Ectodermal cell (in vitro differentiated cells): ENCODE measurements at regions not wholly inside any gene's neighbourhood (a gene's known extent, or its start where the extent isn't known, plus 50 kb on each side); places are given as distances from the start of the nearest gene placed in this dataset.

Experiments
- H3K27ac ChIP-seq: 2 replicates; pipeline ENCODE4 v1.7.0; 2013; ENCODE audit warnings: mild to moderate bottlenecking, low read depth, low read length; ENCODE audit not compliant: insufficient read depth, poor library complexity, severe bottlenecking
- H3K27me3 ChIP-seq: 2 replicates; pipeline ENCODE4 v1.7.0; 2013; ENCODE audit warnings: mild to moderate bottlenecking, low read length; ENCODE audit not compliant: insufficient read depth, control insufficient read depth, poor library complexity, severe bottlenecking
- H3K36me3 ChIP-seq: one replicate; pipeline ENCODE4 v1.7.0; 2013; ENCODE audit warnings: low read length; ENCODE audit not compliant: control insufficient read depth, insufficient read depth
- H3K4me1 ChIP-seq: one replicate; pipeline ENCODE4 v1.7.0; 2013; ENCODE audit warnings: low read length; ENCODE audit not compliant: control insufficient read depth, insufficient read depth
- H3K4me3 ChIP-seq: 2 replicates; pipeline ENCODE4 v1.7.0; 2013; ENCODE audit warnings: low read depth, low read length, control low read depth; ENCODE audit not compliant: insufficient read depth
- H3K9me3 ChIP-seq: 2 replicates; pipeline ENCODE4 v1.7.0; 2013; ENCODE audit warnings: mild to moderate bottlenecking, low read length, moderate library complexity; ENCODE audit not compliant: control insufficient read depth
- WGBS, 2 experiments: methylation state at CpG; one replicate each; pipeline ENCODE4 v1.1.7; 2013; ENCODE audit warnings: missing lambda C conversion rate in 2 of 2; 5-methylcytosine and 5-hydroxymethylcytosine counted together

DNA sequence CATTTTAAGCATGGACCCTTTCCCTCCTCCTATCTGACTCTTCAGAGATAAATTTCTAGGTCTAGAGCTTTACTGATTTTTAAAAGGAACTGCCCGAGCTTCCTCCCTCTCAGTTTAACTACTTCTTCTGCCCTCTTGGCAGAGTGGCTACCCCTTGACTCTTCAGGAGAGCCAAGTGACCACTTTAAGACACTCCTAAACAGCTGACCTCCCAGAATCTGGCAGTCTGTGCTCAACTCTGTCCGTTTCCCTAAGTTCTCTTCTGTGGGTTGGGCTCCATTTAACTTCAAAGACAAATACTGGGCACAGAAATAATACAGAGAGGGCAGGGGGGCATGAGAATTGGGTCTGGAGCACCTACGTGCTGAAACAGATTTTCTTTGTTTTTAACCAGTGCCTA, 196.3 kb upstream of the FOXD3 start:
- H3K27me3 ChIP-seq: peaks cover 22% of the 10 kb centered on the region
- no peak overlapping the region for H3K4me3 ChIP-seq
- 75 to 80% methylated on average over 3 of the region's 3 CpGs for WGBS, 2 experiments
- H3K4me1 ChIP-seq: no peaks in the 10 kb centered on the region
- no peak overlapping the region for H3K27ac ChIP-seq
- no peaks in the 10 kb centered on the region for H3K36me3 ChIP-seq
- no peaks in the 10 kb centered on the region for H3K9me3 ChIP-seq

GRCh38 chr1:63127376-63127775, 195.0 kb upstream of the FOXD3 start:
- Histone ChIP-seq H3K36me3 (no peaks in the 10 kb centered on the region), H3K4me3 (no peak overlapping the region), H3K4me1 (no peaks in the 10 kb centered on the region), H3K27ac (no peak overlapping the region), H3K9me3 (no peaks in the 10 kb centered on the region), H3K27me3 (peaks cover 22% of the 10 kb centered on the region)
- WGBS, 2 experiments: 92 to 95% methylated on average over 4 to 5 of the region's 5 CpGs

- Histone ChIP-seq H3K27ac (no peak overlapping the region), H3K27me3 (peaks cover 34% of the 10 kb centered on the region), H3K9me3 (no peaks in the 10 kb centered on the region), H3K36me3 (no peaks in the 10 kb centered on the region), H3K4me3 (no peak overlapping the region), H3K4me1 (no peaks in the 10 kb centered on the region)
- WGBS, 2 experiments: 78 to 88% methylated on average over 4 of the region's 4 CpGs
Observed at GRCh38 chr1:63128556-63128955, 193.8 kb upstream of the FOXD3 start.

DNA sequence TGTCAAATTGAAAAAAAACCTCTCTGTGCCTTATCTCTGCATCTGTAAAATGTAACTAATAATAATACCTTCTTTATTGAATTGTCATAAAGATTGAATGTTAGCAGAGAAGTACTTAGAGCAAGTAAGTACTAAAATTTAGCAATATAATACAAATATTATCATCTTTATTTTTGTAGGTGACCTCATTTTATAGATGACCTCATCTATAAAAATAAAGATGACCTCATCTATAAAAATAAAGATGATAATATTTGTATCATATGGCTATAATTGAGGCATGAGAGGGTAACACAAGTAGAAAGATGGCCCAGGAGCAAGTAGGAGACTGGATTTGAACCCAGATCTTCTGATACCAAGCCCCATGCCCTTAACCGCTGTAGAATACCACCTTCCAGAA, 193.2 kb upstream of the FOXD3 start:
- H3K4me3 ChIP-seq: no peak overlapping the region
- WGBS, 2 experiments: 92 to 96% methylated on average over 1 of the region's 1 CpG
- H3K36me3 ChIP-seq: no peaks in the 10 kb centered on the region
- H3K27ac ChIP-seq: no peak overlapping the region
- H3K27me3 ChIP-seq: peaks cover 31% of the 10 kb centered on the region
- H3K4me1 ChIP-seq: no peaks in the 10 kb centered on the region
- H3K9me3 ChIP-seq: no peaks in the 10 kb centered on the region

DNA sequence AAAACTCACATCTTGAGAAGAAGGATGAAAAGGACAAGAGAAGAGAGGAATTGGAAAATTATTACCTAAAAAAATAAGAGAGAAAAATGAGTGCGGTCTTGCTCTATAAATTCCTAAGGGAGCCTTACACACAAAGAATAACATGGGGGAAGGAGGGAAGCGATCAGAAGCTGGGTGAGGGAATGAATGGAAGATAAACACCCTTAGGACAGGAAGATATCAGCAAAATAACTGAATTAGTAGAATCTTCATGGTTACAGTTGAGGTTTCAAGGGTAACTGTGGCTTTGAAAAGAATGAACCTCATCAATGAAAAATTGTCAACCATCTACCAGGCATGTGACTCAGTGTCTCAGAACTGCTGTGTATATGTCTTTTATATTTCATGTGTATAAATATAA, 192.5 kb upstream of the FOXD3 start:
- no peak overlapping the region for H3K4me3 ChIP-seq
- no peaks in the 10 kb centered on the region for H3K36me3 ChIP-seq
- H3K9me3 ChIP-seq: no peaks in the 10 kb centered on the region
- no peak overlapping the region for H3K27ac ChIP-seq
- H3K4me1 ChIP-seq: no peaks in the 10 kb centered on the region
- 100% methylated on average over 2 of the region's 2 CpGs for WGBS, 2 experiments
- peaks cover 31% of the 10 kb centered on the region for H3K27me3 ChIP-seq

DNA sequence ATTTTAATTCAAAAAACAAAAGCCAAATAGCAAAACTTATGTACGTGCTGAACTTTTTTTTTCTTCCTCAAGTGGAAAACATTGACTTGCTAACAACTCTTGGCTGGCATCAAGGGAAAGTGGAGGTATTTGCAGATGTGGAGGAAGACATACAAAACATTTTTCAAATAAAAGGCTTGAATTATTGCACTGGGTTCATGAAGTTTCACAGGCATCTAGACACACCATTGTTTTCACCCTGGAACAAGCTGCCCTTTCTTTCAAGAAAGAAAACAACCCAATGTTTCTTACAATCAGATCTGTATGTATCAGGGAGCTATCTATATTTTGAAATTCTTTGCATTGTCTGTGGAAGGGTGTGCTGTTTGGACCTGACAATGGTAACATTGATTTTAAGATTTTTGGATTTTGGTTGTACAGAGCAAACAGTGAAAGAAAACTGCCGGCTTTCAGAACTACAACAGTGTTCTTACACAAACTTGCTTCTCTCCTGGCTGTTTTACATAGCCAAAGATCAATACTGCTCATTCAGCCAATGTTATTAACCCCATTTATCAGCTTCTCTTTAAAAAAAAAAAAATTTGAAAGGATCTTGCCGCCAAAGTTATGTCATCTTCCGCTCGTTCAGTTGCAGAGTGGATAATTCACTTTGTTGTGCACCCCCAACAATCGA, 187.7 kb upstream of the FOXD3 start:
- H3K27me3 ChIP-seq: peaks cover 32% of the 10 kb centered on the region
- H3K27ac ChIP-seq: peak overlapping the region; percentile 62
- peaks cover 7% of the 10 kb centered on the region for H3K4me1 ChIP-seq
- no peak overlapping the region for H3K4me3 ChIP-seq
- WGBS, 2 experiments: 87 to 91% methylated on average over 5 to 6 of the region's 6 CpGs
- H3K9me3 ChIP-seq: no peaks in the 10 kb centered on the region
- H3K36me3 ChIP-seq: no peaks in the 10 kb centered on the region

DNA sequence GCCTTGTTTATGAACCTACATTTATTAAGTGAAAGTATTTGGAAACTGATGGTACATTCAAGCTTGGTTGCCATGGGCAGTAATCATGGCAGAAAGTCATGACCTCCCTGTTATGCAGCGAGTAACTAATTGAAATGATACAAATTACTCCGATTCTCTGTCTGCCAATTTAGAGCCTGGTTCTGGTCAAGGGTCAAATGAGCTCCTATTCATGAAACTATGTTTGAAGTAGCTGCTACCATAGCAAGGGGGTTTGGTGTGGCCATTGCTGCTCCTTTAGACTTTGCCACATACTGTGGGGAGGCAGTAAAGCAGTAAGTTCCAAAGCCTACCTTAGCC, 187.2 kb upstream of the FOXD3 start:
- H3K9me3 ChIP-seq: no peaks in the 10 kb centered on the region
- no peak overlapping the region for H3K27ac ChIP-seq
- 86 to 92% methylated on average over 2 of the region's 2 CpGs for WGBS, 2 experiments
- H3K4me3 ChIP-seq: no peak overlapping the region
- no peaks in the 10 kb centered on the region for H3K36me3 ChIP-seq
- H3K27me3 ChIP-seq: peaks cover 30% of the 10 kb centered on the region
- H3K4me1 ChIP-seq: peaks cover 7% of the 10 kb centered on the region

DNA sequence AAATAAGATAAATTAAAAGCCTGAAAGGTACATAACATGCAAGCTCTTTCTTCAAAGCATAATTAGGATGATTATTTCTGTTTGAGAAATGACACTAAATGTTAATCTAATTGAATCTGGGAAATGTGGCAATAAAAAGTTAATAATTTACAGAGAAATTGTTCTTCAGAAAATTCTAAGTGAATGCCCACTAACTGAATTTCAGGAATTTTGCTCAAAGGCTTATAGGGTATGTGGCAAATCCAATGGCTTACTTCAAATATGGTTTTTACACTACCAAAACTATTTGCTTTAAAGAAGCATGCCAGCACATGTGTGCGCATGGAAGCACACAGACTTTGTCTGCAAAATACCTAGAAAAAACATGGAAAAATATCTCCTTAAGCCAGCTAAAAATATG, 186.6 kb upstream of the FOXD3 start:
- H3K9me3 ChIP-seq: no peaks in the 10 kb centered on the region
- peaks cover 28% of the 10 kb centered on the region for H3K27me3 ChIP-seq
- no peaks in the 10 kb centered on the region for H3K36me3 ChIP-seq
- 87 to 100% methylated on average over 1 of the region's 1 CpG for WGBS, 2 experiments
- H3K4me3 ChIP-seq: no peak overlapping the region
- H3K27ac ChIP-seq: no peak overlapping the region
- H3K4me1 ChIP-seq: peaks cover 7% of the 10 kb centered on the region

GRCh38 chr1:63142001-63142400, 180.4 kb upstream of the FOXD3 start:
- H3K4me1 ChIP-seq: no peaks in the 10 kb centered on the region
- H3K27ac ChIP-seq: peak overlapping the region; percentile 21
- peaks cover 9% of the 10 kb centered on the region for H3K27me3 ChIP-seq
- no peaks in the 10 kb centered on the region for H3K9me3 ChIP-seq
- 85 to 93% methylated on average over 5 of the region's 5 CpGs for WGBS, 2 experiments
- no peaks in the 10 kb centered on the region for H3K36me3 ChIP-seq
- H3K4me3 ChIP-seq: no peak overlapping the region

GRCh38 chr1:63143482-63143881, 178.9 kb upstream of the FOXD3 start:
- Histone ChIP-seq H3K4me3 (no peak overlapping the region), H3K27me3 (peaks cover 3% of the 10 kb centered on the region), H3K4me1 (no peaks in the 10 kb centered on the region), H3K36me3 (no peaks in the 10 kb centered on the region), H3K27ac (no peak overlapping the region), H3K9me3 (no peaks in the 10 kb centered on the region)

GRCh38 chr1:63147783-63148182, 174.6 kb upstream of the FOXD3 start:
- no peaks in the 10 kb centered on the region for H3K36me3 ChIP-seq
- peaks cover 3% of the 10 kb centered on the region for H3K27me3 ChIP-seq
- no peaks in the 10 kb centered on the region for H3K9me3 ChIP-seq
- WGBS, 2 experiments: 95 to 97% methylated on average over 3 of the region's 3 CpGs
- no peak overlapping the region for H3K27ac ChIP-seq
- H3K4me1 ChIP-seq: no peaks in the 10 kb centered on the region
- no peak overlapping the region for H3K4me3 ChIP-seq
